H9 (cell line): ENCODE measurements at regions not wholly inside any gene's neighbourhood (a gene's known extent, or its start where the extent isn't known, plus 50 kb on each side); places are given as distances from the start of the nearest gene placed in this dataset.

Source experiments
- DNase-seq: peaks from one replicate; pipeline ENCODE4 v3.0.0-alpha.2; 2017
- H2AFZ ChIP-seq: one replicate; pipeline ENCODE4 v1.6.1; 2013; ENCODE audit warnings: mild to moderate bottlenecking, low read length, control low read depth, moderate library complexity
- H2AK5ac ChIP-seq: 2 replicates; pipeline ENCODE4 v1.6.1; 2013; ENCODE audit warnings: low read length, control low read depth, mixed read lengths; ENCODE audit not compliant: insufficient read length
- H2BK120ac ChIP-seq: one replicate; pipeline ENCODE4 v1.6.1; 2013; ENCODE audit warnings: low read depth, mild to moderate bottlenecking, low read length, control low read depth, inconsistent platforms; ENCODE audit not compliant: poor library complexity, severe bottlenecking
- H2BK12ac ChIP-seq: 2 replicates; pipeline ENCODE4 v1.6.1; 2013; ENCODE audit warnings: low read length, control low read depth, mixed read lengths, low read depth; ENCODE audit not compliant: insufficient read length
- H2BK15ac ChIP-seq: 2 replicates; pipeline ENCODE4 v1.6.1; 2013; ENCODE audit warnings: low read depth, low read length, control low read depth
- H2BK20ac ChIP-seq: one replicate; pipeline ENCODE4 v1.6.1; 2013; ENCODE audit warnings: low read depth, mild to moderate bottlenecking, low read length, control low read depth, inconsistent platforms; ENCODE audit not compliant: poor library complexity, severe bottlenecking
- H2BK5ac ChIP-seq: 2 replicates; pipeline ENCODE4 v1.6.1; 2013; ENCODE audit warnings: low read length, control low read depth, mixed read lengths; ENCODE audit not compliant: insufficient read length
- H3K14ac ChIP-seq: 2 replicates; pipeline ENCODE4 v1.6.1; 2013; ENCODE audit warnings: low read length, control low read depth; ENCODE audit not compliant: insufficient read depth
- H3K18ac ChIP-seq: 2 replicates; pipeline ENCODE4 v1.6.1; 2013; ENCODE audit warnings: low read depth, mild to moderate bottlenecking, mixed read lengths, low read length, control low read depth; ENCODE audit not compliant: insufficient read length
- H3K23ac ChIP-seq: 2 replicates; pipeline ENCODE4 v1.6.1; 2013; ENCODE audit warnings: low read length, control low read depth, mixed read lengths, low read depth; ENCODE audit not compliant: insufficient read length
- H3K23me2 ChIP-seq: 2 replicates; pipeline ENCODE4 v1.6.1; 2013; ENCODE audit warnings: low read depth, mild to moderate bottlenecking, mixed read lengths, low read length, control low read depth; ENCODE audit not compliant: insufficient read length, poor library complexity, severe bottlenecking
- H3K27ac ChIP-seq: 2 replicates; pipeline ENCODE4 v1.5.1; 2013; ENCODE audit warnings: low read length, control low read depth, mixed read lengths, low read depth; ENCODE audit not compliant: insufficient read length
- H3K27me3 ChIP-seq: 2 replicates; pipeline ENCODE4 v1.6.1; 2013; ENCODE audit warnings: low read length, control low read depth, inconsistent platforms; ENCODE audit not compliant: insufficient read depth
- H3K4ac ChIP-seq: 2 replicates; pipeline ENCODE4 v1.6.1; 2013; ENCODE audit warnings: low read depth, mild to moderate bottlenecking, control low read depth, inconsistent platforms, low read length, moderate library complexity
- H3K4me1 ChIP-seq: 2 replicates; pipeline ENCODE4 v1.6.1; 2013; ENCODE audit warnings: low read length, control low read depth, inconsistent platforms; ENCODE audit not compliant: insufficient read depth
- H3K4me2 ChIP-seq: 2 replicates; pipeline ENCODE4 v1.6.1; 2013; ENCODE audit warnings: low read length, control low read depth, mixed read lengths; ENCODE audit not compliant: insufficient read length, insufficient read depth
- H3K56ac ChIP-seq: 2 replicates; pipeline ENCODE4 v1.6.1; 2013; ENCODE audit warnings: low read depth, mild to moderate bottlenecking, mixed read lengths, low read length, control low read depth; ENCODE audit not compliant: insufficient read length
- H3K79me1 ChIP-seq: 2 replicates; pipeline ENCODE4 v1.6.1; 2013; ENCODE audit warnings: low read depth, mild to moderate bottlenecking, moderate library complexity, low read length, control low read depth, inconsistent platforms; ENCODE audit not compliant: insufficient read depth, poor library complexity, severe bottlenecking
- H3K79me2 ChIP-seq: 2 replicates; pipeline ENCODE4 v1.6.1; 2013; ENCODE audit warnings: low read length, control low read depth, inconsistent platforms; ENCODE audit not compliant: insufficient read depth
- H3K9ac ChIP-seq: 2 replicates; pipeline ENCODE4 v1.6.1; 2013; ENCODE audit warnings: low read length, control low read depth, mixed read lengths; ENCODE audit not compliant: insufficient read length; ENCODE audit errors: extremely low read depth
- H3K9me3 ChIP-seq: one replicate; pipeline ENCODE4 v1.6.1; 2013; ENCODE audit warnings: low read depth, low read length, inconsistent platforms; ENCODE audit not compliant: control insufficient read depth
- H3T11ph ChIP-seq: one replicate; pipeline ENCODE4 v1.6.1; 2013; ENCODE audit warnings: mild to moderate bottlenecking, low read length, control low read depth, inconsistent platforms
- H4K20me1 ChIP-seq: one replicate; pipeline ENCODE4 v1.6.1; 2013; ENCODE audit not compliant: control insufficient read depth, insufficient read length, insufficient read depth
- H4K5ac ChIP-seq: 2 replicates; pipeline ENCODE4 v1.6.1; 2013; ENCODE audit warnings: low read depth, mild to moderate bottlenecking, mixed read lengths, low read length, control low read depth; ENCODE audit not compliant: insufficient read length
- H4K8ac ChIP-seq: replicated peaks from 2 replicates; pipeline ENCODE4 v1.6.1; 2013; ENCODE audit warnings: low read length, control low read depth, mixed read lengths, low read depth; ENCODE audit not compliant: insufficient read length
- H4K91ac ChIP-seq: 2 replicates; pipeline ENCODE4 v1.6.1; 2013; ENCODE audit warnings: low read depth, mild to moderate bottlenecking, moderate library complexity, mixed read lengths, low read length, control low read depth; ENCODE audit not compliant: insufficient read length
- H3K27ac Mint-ChIP-seq, 3 experiments: 2 replicates in 2 of 3; 3 replicates in 1 of 3; pipeline ENCODE4 v1.8.0; 2020 to 2021; ENCODE audit warnings: mixed read lengths in 3 of 3, mild to moderate bottlenecking in 1 of 3, moderate library complexity in 1 of 3
- H3K27me3 Mint-ChIP-seq: 2 replicates; pipeline ENCODE4 v1.8.0; 2021; ENCODE audit warnings: low read depth, mild to moderate bottlenecking, moderate library complexity, mixed read lengths
- H3K36me3 Mint-ChIP-seq, 3 experiments: 2 replicates in 2 of 3; 3 replicates in 1 of 3; pipeline ENCODE4 v1.8.0; 2020 to 2021; ENCODE audit warnings: low read depth in 3 of 3, mixed read lengths in 3 of 3; ENCODE audit not compliant: insufficient read depth in 1 of 3
- H3K4me1 Mint-ChIP-seq, 2 experiments: 2 replicates each; pipeline ENCODE4 v1.8.0; 2020; ENCODE audit warnings: mixed read lengths in 2 of 2
- H3K4me3 Mint-ChIP-seq, 2 experiments: 2 replicates in 1 of 2; 3 replicates in 1 of 2; pipeline ENCODE4 v1.8.0; 2020 to 2021; ENCODE audit warnings: mild to moderate bottlenecking in 2 of 2, mixed read lengths in 2 of 2, moderate library complexity in 1 of 2
- H3K9me3 Mint-ChIP-seq, 2 experiments: 2 replicates in 1 of 2; 3 replicates in 1 of 2; pipeline ENCODE4 v1.8.0; 2020; ENCODE audit warnings: mild to moderate bottlenecking in 2 of 2, mixed read lengths in 2 of 2, moderate library complexity in 1 of 2
- WGBS: extraction: QIAGEN DNeasy Blood & Tissue Kit; methylation state at CpG from one replicate; pipeline ENCODE4 v1.1.7; 2013; ENCODE audit warnings: missing lambda C conversion rate, low lambda C conversion rate, mixed read lengths; ENCODE audit not compliant: insufficient read length; ENCODE audit errors: extremely low coverage; 5-methylcytosine and 5-hydroxymethylcytosine counted together
- TF ChIP-seq, protein P1 (sequence below): fragments of 200-600 bp; sonication (generic); conservative IDR thresholded peaks from 3 replicates; pipeline ENCODE4 v1.8.0; 2021; ENCODE audit warnings: antibody characterized with exemption, mild to moderate bottlenecking

DNA sequence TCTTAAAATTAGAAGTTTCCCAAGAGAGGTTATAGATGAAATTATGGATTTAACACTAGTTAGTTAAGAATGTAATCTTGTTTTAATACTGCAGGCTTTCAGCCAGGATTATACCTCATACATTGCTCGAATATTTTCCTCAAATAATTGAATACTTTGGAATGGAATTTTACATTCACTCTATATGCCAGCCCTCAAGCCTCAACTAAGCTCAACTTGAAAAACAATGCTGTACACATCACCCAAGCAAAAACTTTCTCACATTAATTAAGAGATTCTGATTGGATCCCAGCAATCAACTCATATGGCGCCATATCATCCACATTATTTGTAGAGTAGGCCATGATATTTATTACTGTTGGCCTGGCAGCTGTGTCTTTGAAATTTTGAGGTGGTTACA lies 710.7 kb upstream of the ADAMTS5 start:
- no peak overlapping the region for H3K27ac ChIP-seq
- H2BK20ac ChIP-seq = no peak overlapping the region
- Mint-ChIP-seq H3K27ac (no peak overlapping the region), H3K9me3 (peaks cover 0 to 2% of the 10 kb centered on the region in 2 experiments; a peak in 2 of 5 replicates), H3K36me3 (0 out of 7 replicates have a peak, but pooled peaks cover 0 to 2% (median 0%) of the 10 kb centered on the region in 3 experiments), H3K27me3 (no peaks in the 10 kb centered on the region), H3K4me1 (no peaks in the 10 kb centered on the region), H3K4me3 (no peak overlapping the region)
- H3K4me2 ChIP-seq = no peak overlapping the region
- H3K79me2 ChIP-seq = no peaks in the 10 kb centered on the region
- H3K23me2 ChIP-seq = no peaks in the 10 kb centered on the region
- no peaks in the 10 kb centered on the region for H4K20me1 ChIP-seq
- H2BK5ac ChIP-seq = no peak overlapping the region
- no peak overlapping the region for H3K14ac ChIP-seq
- no peak overlapping the region for H3K9ac ChIP-seq
- H4K91ac ChIP-seq = no peak overlapping the region
- no peak overlapping the region for H2AFZ ChIP-seq
- WGBS = no CpG with 5 or more reads among the region's 2 CpGs
- TF ChIP-seq, protein P1, sequence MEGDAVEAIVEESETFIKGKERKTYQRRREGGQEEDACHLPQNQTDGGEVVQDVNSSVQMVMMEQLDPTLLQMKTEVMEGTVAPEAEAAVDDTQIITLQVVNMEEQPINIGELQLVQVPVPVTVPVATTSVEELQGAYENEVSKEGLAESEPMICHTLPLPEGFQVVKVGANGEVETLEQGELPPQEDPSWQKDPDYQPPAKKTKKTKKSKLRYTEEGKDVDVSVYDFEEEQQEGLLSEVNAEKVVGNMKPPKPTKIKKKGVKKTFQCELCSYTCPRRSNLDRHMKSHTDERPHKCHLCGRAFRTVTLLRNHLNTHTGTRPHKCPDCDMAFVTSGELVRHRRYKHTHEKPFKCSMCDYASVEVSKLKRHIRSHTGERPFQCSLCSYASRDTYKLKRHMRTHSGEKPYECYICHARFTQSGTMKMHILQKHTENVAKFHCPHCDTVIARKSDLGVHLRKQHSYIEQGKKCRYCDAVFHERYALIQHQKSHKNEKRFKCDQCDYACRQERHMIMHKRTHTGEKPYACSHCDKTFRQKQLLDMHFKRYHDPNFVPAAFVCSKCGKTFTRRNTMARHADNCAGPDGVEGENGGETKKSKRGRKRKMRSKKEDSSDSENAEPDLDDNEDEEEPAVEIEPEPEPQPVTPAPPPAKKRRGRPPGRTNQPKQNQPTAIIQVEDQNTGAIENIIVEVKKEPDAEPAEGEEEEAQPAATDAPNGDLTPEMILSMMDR = no peak
- H3K4me1 ChIP-seq = no peaks in the 10 kb centered on the region
- no peak overlapping the region for H2AK5ac ChIP-seq
- H3K18ac ChIP-seq = no peak overlapping the region
- H3K79me1 ChIP-seq = no peaks in the 10 kb centered on the region
- H3K4ac ChIP-seq = no peak overlapping the region
- no peak for DNase-seq
- no peak overlapping the region for H3T11ph ChIP-seq
- H2BK15ac ChIP-seq = no peak overlapping the region
- no peaks in the 10 kb centered on the region for H3K27me3 ChIP-seq
- H3K23ac ChIP-seq = no peak overlapping the region
- no peak overlapping the region for H2BK120ac ChIP-seq
- H4K8ac ChIP-seq = no peak overlapping the region
- no peak overlapping the region for H3K56ac ChIP-seq
- no peaks in the 10 kb centered on the region for H3K9me3 ChIP-seq
- no peak overlapping the region for H2BK12ac ChIP-seq
- no peak overlapping the region for H4K5ac ChIP-seq
